Sigmoid colon (tissue), 4 donors: ENCODE measurements at regions not wholly inside any gene's neighbourhood (a gene's known extent, or its start where the extent isn't known, plus 50 kb on each side); places are given as distances from the start of the nearest gene placed in this dataset.

Experiments used
- EP300 ChIP-seq, 4 donors: sonication (generic); formaldehyde crosslinking; IDR thresholded peaks; one replicate each; pipeline ENCODE4 v1.6.1; 2017; ENCODE audit warnings: antibody characterized with exemption in 4 of 4
- POLR2A ChIP-seq, 2 donors: fragments of 450-650 bp; IDR thresholded peaks; one replicate each; pipeline ENCODE4 v1.6.1; 2016; ENCODE audit warnings: antibody characterized with exemption in 2 of 2, mild to moderate bottlenecking in 2 of 2, moderate library complexity in 2 of 2
- POLR2AphosphoS5 ChIP-seq, 4 donors: sonication (generic); formaldehyde crosslinking; IDR thresholded peaks; one replicate each; pipeline ENCODE4 v1.6.1; 2017; ENCODE audit warnings: antibody characterized with exemption in 4 of 4
- TF ChIP-seq, protein P1 (sequence below), 4 experiments: fragments of 450-650 bp in 3 of 4; fragments of 200-600 bp in 1 of 4; IDR thresholded peaks; one replicate each; pipeline ENCODE4 v1.5.1; 2016 to 2019; ENCODE audit warnings: antibody characterized with exemption in 4 of 4, mild to moderate bottlenecking in 3 of 4, moderate library complexity in 2 of 4

DNA sequence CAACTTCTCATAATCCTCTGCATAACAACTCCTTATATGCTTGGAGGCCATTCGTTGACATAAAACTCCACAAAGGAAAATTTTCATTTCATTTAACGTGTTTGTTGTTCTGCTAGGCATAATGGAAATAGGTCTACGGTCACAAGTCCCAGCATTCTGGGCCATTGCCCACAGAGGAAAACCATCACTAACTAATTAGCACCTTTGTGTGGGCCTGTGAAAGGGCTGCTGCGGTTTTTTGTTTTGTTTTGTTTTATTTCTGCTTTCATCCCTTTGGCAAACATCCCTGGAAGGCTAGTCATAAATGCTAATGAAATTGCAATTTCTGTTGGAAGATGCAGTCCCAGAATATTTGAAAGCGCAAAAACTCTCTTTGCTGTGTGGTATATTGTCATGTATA is 180.3 kb downstream of the RMST start:
- TF ChIP-seq, protein P1, sequence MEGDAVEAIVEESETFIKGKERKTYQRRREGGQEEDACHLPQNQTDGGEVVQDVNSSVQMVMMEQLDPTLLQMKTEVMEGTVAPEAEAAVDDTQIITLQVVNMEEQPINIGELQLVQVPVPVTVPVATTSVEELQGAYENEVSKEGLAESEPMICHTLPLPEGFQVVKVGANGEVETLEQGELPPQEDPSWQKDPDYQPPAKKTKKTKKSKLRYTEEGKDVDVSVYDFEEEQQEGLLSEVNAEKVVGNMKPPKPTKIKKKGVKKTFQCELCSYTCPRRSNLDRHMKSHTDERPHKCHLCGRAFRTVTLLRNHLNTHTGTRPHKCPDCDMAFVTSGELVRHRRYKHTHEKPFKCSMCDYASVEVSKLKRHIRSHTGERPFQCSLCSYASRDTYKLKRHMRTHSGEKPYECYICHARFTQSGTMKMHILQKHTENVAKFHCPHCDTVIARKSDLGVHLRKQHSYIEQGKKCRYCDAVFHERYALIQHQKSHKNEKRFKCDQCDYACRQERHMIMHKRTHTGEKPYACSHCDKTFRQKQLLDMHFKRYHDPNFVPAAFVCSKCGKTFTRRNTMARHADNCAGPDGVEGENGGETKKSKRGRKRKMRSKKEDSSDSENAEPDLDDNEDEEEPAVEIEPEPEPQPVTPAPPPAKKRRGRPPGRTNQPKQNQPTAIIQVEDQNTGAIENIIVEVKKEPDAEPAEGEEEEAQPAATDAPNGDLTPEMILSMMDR (IDR thresholded peaks at IDR 0.05), result no peak
- TF ChIP-seq POLR2AphosphoS5 (IDR thresholded peaks at IDR 0.05), result no peak
- TF ChIP-seq POLR2A (IDR thresholded peaks at IDR 0.05), result no peak
- TF ChIP-seq EP300 (IDR thresholded peaks at IDR 0.05), result no peak
